ENCODE measurements at regions not wholly inside any gene's neighbourhood (a gene's known extent, or its start where the extent isn't known, plus 50 kb on each side); places are given as distances from the start of the nearest gene placed in this dataset.
"Not testable (repeated sequence)": the region's sequence is repeated elsewhere in the genome, so short reads cannot be mapped to it uniquely, and the experiment has no call there.

DNA sequence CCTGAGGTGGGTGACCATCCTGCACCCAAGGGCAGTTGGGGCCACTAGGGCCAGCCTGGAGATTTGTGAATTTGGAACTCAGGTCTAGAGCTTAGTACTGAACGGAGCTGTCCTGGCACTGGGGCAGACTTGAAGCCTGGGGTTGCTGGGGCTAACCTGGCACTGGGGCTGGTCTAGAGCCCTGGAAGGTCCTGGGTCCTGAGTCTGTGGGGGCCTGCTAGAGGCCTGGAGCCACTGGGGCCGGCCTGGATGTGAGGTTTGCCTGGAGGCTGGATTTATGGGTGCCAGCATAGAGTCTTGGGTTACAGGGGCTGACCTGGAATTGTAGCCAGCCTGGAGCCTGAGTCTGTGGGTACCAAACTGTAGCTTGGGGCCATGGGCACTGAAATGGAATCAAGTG is 1216.9 kb downstream of the CDH11 start:
- DNase-seq (ENCODE audit: extremely low read depth in 1 of 11, low read depth in 9 of 11, low spot score in 4 of 11): no peak

DNA sequence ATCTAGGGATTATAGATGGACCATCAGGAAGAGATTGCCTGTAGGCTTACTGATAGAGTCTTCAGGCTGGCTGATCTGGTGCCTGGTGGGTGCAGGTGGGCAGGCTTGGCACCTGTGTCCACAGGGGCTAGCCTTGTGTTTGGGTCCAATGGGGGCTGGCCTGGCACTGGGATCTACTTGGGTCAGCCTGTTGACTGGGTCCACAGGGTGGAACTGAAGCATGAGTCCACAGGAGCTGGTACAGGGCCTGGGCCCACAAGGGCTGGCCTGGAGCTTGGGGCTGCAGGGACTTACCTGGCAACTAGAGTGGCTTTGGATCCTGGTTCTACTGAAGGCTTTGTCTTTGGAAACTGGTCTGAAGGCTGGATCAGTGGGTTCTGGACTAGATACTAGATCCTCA is 1217.7 kb downstream of the CDH11 start:
- no peak for DNase-seq (ENCODE audit: extremely low read depth in 1 of 11, low read depth in 9 of 11, low spot score in 4 of 11)

DNA sequence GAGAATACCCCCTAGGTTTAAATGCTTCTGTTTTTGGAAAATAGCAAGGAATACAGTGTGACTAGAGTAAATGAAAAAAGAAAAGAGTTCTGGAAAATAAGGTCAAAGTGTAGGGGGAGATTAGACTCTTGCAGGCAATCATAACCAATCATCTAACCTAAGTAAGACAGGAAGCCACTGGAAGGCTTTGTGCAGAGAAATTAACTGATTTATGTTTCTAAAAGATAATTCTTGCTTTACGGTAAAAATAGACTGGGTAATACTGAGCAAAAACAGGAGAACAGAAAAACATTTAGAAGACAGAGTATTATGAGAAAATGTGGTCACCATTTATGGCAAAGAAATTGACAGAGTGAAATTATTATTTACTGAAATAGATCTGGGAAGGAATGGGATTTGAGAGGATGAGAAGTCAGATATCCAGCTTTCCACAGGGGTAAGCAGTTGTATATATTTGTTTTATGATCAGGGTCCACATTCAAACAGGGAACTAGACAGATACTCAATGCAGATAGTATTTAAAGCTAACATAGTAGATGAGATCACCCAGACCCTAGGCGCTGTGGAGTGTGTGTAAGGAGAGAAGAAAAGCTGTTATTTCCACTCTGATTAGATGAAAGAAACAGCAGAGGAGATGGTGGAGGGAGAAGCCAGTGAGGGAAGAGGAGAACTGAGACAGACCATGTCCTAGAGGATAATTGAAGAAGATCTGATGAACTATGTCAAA is 1225.3 kb downstream of the CDH11 start:
- no peak for DNase-seq (ENCODE audit: extremely low read depth in 1 of 11, low read depth in 9 of 11, low spot score in 4 of 11)

DNA sequence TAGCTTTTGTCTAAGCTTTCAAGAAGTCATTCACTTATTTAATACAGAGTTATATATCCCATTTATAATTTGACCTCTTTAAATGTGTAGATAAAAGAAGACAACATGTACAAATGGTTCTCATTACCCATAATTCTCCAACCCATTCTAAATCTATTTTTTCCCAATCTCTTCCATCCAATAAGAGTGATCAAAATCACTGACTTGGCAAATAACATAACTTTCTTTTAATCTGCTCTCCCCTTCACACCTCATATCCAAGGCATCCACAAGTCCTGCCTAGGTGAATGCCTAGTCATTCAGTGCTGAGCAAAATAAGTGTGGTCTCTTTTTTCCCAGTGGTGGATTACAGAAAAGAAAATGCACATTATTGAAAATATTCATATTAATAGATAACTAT is 1231.1 kb downstream of the CDH11 start:
- no peak for DNase-seq (ENCODE audit: extremely low read depth in 1 of 11, low read depth in 9 of 11, low spot score in 4 of 11)

DNA sequence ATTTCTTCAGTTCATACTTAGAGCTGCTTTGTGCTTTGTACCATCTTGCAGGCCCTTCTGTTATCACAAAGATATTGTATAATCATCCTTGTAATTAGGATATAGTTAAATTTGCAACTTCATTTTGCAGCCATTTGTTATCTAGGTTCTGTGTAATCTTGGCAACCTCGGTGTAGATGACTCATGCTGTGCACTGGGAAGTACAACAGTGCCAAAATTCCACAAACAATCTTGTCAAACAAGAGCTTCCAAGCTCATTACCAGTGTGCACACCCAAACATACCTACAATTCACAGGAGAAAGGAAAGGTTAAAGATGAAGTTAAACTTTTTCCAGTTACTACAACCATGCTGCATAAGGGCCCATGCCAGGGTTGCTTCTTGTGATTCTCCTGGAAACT is 1231.8 kb downstream of the CDH11 start:
- DNase-seq (ENCODE audit: extremely low read depth in 1 of 11, low read depth in 9 of 11, low spot score in 4 of 11): peak in 1 of 11 donors; percentile 1

DNA sequence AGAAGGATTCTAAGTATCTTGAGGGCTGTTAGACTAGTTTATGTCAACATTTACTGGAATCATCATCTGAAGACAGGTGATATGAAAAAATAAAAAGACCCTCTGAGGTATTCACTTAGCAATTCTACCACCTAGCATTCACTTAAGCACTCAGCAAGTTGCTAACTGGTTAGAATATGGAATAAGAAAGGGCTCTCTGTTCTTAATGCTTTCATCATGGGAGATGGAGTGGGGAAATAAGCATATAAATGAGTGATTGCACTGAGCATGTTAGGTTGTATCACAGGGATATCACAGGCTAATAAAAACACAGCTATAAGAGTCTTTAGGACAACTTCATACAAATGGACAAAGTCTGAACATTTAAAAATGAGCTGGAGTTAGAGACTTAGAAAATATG is 1238.8 kb downstream of the CDH11 start:
- DNase-seq (ENCODE audit: extremely low read depth in 1 of 11, low read depth in 9 of 11, low spot score in 4 of 11): no peak

DNA sequence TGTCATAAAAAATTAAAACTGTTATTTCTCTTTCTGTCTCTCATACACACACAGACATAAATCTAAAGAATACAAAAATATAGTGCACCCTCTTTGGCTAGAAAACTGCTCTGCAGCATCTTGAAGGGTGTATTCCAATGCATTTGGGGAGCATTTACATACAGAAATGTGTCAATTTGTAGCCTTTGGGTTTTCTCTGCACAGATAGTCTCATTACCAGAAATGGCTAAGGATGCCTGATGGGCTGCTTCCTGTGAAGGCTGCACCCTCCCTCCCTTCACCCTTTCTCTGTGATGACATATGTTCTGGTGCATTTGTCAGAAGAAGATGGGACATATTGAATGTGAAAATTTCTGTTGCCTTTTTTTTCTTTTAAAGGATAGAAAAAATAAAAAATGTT is 1239.3 kb downstream of the CDH11 start:
- DNase-seq (ENCODE audit: extremely low read depth in 1 of 11, low read depth in 9 of 11, low spot score in 4 of 11): no peak

DNA sequence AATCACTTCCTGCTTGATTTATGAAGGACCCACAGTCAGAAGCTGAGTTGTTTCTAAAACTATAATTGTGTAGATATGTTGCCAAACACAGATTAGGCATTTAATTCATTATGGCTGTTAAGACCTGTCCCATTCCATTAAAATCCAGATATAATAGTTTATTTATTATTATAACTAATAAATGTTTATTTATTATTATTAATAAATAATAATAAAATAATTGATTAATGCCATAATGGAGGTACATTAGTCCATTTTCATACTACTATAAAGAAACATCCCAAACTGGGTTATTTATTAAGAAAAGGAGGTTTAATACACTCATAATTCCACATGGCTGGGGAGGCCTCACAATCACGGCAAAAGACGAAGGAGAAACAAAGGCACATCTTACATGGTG is 1240.9 kb downstream of the CDH11 start:
- no peak for DNase-seq (ENCODE audit: extremely low read depth in 1 of 11, low read depth in 9 of 11, low spot score in 4 of 11)

DNA sequence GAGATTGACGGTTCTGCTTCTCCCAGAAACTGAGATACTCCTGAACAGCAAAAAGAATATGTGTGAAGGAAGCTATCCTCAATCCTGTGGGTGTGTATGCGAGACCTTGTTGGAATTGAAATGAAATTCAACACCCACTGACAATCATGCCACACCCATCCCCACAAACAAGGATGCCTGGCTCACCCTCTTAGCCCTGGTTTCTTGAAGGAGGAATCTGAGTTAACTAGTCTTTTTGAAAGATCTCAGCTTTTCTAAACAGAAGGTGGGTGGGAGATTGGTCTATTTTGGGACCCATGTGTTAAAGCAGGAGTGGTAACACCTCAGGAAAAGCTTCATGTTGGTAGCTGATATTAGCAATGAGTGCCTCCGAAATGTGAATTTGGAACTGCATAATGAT is 1244.5 kb downstream of the CDH11 start:
- DNase-seq (ENCODE audit: extremely low read depth in 1 of 11, low read depth in 9 of 11, low spot score in 4 of 11): no peak

DNA sequence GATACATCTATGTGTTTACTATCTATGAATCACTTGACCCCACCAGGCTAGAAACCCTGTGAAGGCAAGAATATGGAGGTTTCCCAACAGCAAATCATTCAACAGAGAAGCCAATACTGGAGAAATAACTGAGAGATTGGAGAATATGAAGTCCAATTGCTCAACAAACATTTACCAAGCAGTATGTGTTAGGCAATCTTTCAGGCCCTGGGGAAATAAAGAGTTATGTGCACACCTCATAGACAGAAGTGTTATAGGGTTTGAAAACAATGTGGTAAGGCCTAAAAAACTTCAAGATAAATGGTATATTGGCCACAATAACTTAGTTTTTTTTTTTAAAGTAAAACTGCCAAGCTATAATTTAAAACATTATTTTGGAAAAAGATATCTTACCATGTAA is 1245.8 kb downstream of the CDH11 start:
- DNase-seq (ENCODE audit: extremely low read depth in 1 of 11, low read depth in 9 of 11, low spot score in 4 of 11): no peak

DNA sequence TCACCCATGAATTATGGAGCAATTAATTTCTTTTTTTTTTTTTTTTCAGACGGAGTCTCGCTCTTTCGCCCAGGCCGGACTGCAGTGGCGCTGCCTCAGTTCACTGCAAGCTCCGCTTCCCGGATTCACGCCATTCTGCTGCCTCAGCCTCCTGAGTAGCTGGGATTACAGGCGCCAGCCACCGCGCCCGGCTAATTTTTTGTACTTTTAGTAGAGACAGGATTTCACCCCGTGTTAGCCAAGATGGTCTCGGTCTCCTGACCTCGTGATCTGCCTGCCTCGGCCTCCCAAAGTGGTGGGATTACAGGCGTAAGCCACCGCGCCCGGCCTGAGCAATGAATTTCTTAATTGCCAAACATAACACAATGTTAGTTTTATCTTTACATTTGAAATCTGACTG is 1261.2 kb downstream of the CDH11 start:
- not testable (repeated sequence) for DNase-seq (ENCODE audit: extremely low read depth in 1 of 11, low read depth in 9 of 11, low spot score in 4 of 11)

DNA sequence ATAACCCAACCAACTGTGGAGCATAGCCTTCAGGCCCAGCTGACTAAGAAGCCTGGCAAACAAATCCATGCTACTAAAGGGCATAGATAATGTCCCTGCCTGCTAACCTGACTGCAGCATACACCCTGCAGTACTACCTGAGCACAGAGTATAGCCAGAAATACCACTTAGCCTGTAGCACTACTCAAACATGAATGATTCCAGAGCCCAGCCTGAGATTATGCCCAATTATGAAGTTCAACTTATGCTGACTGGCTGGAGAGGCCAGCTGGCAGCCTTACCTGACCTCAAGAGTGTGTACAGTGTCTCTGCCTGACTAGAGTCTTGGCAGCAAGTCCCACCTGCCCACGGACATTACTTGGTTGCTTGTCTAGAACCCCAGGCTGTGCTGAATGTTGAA is 1265.3 kb downstream of the CDH11 start:
- no peak for DNase-seq (ENCODE audit: extremely low read depth in 1 of 11, low read depth in 9 of 11, low spot score in 4 of 11)

DNA sequence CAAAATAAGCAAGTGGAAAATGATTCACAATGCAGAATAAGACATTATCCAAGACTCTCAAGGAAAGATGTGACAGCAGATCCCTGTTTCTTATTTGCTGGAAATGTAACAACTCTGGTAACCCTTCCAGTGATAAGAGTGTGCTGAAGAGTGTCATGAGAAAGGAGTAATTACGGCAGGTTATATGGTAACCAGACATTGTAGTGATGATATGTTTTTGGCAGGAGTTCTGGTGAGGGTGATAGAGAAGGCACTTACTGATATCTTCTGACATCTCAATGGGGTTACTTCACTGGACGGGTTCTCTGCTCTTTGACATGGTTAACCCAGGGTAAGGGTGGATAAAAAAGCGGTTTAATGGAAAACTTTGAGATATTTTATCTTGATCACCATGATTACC is 1270.9 kb downstream of the CDH11 start:
- no peak for DNase-seq (ENCODE audit: extremely low read depth in 1 of 11, low read depth in 9 of 11, low spot score in 4 of 11)

DNA sequence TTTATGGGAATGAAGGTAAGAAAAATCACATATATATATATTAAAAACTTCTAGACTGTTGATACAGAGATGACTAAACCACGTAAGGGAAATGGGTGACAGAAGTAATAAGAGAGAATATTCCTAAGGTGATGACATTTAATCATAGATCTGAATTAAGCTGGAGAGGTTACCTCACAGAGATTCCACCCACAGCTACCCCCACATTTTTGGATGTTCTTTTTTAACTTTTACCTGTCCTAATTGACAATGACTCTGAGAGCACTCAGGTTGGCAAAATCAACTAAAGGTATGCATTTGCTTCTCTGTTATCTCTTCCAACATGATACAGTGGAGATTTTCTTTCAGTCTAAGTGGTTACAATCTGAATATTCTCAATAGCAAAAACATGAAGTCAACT is 1280.6 kb downstream of the CDH11 start:
- no peak for DNase-seq (ENCODE audit: extremely low read depth in 1 of 11, low read depth in 9 of 11, low spot score in 4 of 11)

DNA sequence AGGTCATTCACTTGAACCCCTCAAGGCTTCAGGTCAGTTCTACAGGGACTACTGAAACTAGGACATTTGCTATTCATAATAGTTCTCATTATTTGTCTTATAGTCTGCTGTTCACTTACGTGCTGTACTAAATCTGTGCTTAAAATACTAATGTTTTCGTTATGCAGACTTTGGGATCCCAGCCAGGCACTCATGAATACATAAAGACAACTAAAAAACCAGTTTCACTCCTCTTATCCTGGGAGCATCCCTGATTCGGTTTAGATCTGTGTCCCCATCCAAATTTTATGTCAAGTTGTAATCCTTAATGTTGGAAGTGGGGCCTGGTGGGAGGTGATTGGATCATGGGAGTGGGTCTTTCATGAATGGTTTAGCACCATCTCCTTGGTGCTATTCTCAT is 1291.8 kb downstream of the CDH11 start:
- DNase-seq (ENCODE audit: extremely low read depth in 1 of 11, low read depth in 9 of 11, low spot score in 4 of 11): no peak

DNA sequence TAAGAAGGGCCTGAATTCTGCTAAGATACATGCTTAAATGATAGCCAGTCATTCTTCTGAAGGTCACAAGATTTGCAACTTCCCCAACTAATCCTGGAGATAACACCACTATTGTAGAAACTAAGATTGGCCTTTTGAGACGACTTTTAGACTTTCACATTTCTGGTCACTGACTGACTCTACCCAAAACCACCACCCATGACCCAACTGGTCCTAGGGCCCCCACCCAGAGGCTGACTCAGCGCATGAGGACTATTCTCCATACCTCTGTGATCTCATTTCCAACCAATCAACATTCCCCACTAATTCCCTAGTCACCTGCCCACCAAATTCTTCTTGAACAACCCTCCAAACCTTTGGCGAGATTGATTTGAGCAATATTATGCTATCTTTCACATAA is 1299.0 kb downstream of the CDH11 start:
- DNase-seq (ENCODE audit: extremely low read depth in 1 of 11, low read depth in 9 of 11, low spot score in 4 of 11): no peak

DNA sequence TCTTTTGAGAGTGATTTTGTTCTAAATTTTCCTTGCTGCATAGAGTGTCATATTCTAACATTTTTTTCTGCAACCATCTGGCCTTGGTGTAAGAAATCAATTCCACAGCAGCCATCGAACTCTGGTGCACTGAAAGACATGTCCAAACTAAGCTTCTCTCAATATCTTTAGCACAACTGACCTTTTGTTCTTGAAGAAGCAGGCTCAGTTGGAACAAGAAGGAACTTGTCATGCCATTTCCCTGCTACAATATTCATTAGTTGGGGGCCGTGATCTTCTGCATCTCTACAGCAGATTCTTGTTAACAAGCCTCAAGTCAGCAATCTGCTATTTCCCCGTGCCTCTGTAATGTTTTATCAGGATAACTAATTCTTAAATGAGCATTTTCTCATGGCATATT is 1305.6 kb downstream of the CDH11 start:
- no peak for DNase-seq (ENCODE audit: extremely low read depth in 1 of 11, low read depth in 9 of 11, low spot score in 4 of 11)

DNA sequence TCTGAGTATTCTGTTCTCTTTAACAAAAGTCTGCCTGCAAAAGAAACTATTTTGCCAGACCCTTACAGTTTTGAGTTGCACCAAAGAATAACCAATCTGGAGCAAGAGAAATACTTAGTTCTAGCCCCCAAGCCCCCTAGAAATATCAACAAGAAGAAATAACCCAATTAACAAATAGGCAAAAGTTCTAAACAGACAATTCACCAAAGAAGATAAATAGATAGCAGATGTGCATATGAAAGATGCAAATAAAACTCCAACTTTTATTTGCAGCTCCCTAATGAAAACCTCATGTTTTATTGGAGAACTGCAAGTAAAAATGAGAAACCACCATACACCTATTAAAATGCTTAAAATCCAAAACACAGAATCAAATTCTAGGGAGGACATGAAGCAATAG is 1308.0 kb downstream of the CDH11 start:
- DNase-seq (ENCODE audit: extremely low read depth in 1 of 11, low read depth in 9 of 11, low spot score in 4 of 11): no peak

DNA sequence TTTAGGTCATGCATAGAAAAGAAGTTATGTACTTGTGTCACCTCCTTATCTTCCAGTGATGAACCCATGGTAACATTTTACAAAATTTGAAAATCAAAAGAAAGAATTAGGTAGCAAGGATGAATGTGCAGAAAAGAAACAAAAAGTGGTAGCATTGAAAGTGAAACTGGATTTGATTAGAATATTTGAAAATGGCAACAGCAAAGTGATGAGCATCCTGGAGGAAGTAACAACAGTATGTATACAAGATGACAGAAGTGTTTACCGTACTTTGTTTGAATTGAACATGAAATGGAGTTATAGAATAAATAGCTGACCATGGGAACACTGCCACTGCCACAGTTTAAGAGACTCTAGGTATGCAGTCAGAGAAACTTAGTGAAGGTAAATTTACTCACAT is 1313.1 kb downstream of the CDH11 start:
- no peak for DNase-seq (ENCODE audit: extremely low read depth in 1 of 11, low read depth in 9 of 11, low spot score in 4 of 11)

DNA sequence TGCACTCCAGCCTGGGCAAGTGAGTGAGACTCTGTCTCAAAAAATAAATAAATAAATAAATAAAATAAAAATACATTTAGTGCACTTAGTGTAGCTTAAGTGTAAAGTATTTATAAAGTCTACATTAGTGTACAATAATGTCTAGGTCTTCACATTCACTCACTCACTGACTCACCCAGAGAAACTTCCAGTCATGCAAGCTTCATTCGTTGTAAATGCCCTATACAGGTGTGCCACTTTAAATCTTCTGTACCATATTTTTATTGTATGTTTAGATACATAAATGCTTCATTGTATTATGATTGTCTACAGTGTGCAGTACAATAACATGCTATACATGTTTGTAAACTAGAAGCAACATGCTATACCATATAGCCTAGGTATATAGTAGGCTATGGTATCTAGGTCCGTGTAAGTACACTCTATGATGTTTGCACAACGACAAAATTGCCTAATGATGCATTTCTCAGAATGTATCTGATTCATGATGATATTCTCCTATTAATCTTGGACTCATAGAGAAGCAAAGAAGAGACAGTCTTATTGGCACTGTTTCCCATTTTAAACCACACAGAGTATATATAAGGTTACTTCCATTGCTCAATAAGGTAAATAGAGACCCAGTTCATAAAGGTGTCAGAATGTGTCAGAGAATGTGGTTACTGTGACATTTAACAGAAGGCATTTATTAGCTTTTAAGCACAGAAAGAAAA is 1314.9 kb downstream of the CDH11 start:
- no peak for DNase-seq (ENCODE audit: extremely low read depth in 1 of 11, low read depth in 9 of 11, low spot score in 4 of 11)

DNA sequence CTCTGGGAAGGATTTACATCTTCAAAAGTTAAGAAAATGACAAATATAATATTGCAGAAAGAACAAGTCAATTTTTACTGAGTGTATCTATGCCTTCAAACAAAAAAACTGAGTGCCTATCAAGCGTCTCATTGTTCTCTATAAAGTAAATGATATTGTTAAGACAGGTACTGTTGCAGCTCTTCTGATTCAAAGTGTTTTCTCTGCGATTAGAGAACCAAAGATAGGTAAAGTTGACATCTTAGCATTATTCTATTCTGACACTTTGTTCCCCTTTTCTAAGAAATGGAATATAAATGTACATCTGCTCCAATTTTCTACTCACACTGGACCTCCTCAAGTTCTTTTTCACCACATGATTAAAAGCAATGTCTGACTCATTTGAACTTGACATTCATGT is 1317.7 kb downstream of the CDH11 start:
- DNase-seq (ENCODE audit: extremely low read depth in 1 of 11, low read depth in 9 of 11, low spot score in 4 of 11): no peak
